Activated CD4-positive, alpha-beta T cell treated with anti-CD3 and anti-CD28 coated beads, Interleukin-10, Interleukin-2, amounts not matched to agents 100 ng/mL and 50 ng/mL, durations not matched to agents 16 hours and 8 hours (primary cell): ENCODE measurements at regions not wholly inside any gene's neighbourhood (a gene's known extent, or its start where the extent isn't known, plus 50 kb on each side); places are given as distances from the start of the nearest gene placed in this dataset.
"Not testable (repeated sequence)": the region's sequence is repeated elsewhere in the genome, so short reads cannot be mapped to it uniquely, and the experiment has no call there.

Source experiments
- DNase-seq: peaks from one replicate; pipeline ENCODE4 v3.0.0-alpha.2; 2020

- no peak for DNase-seq
Observed at GRCh38 chr5:61215996-61216395, 53.7 kb upstream of the SMIM15 start.

- no peak for DNase-seq
Observed at GRCh38 chr5:61216741-61217140, 54.5 kb upstream of the SMIM15 start.

GRCh38 chr5:61217214-61217613 lies 54.9 kb upstream of the SMIM15 start:
- DNase-seq = no peak

GRCh38 chr5:61228229-61228628 lies 66.0 kb upstream of the SMIM15 start:
- DNase-seq = no peak

- DNase-seq = peak; percentile 35
Observed at GRCh38 chr5:61228691-61229280, 66.5 kb upstream of the SMIM15 start.

- DNase-seq = no peak
Observed at GRCh38 chr5:61229416-61229815, 67.1 kb upstream of the SMIM15 start.

- DNase-seq = no peak
Observed at GRCh38 chr5:61230492-61230891, 68.2 kb upstream of the SMIM15 start.

GRCh38 chr5:61231813-61232212 lies 69.5 kb upstream of the SMIM15 start:
- no peak for DNase-seq

- no peak for DNase-seq
Observed at GRCh38 chr5:61232490-61233050, 70.3 kb upstream of the SMIM15 start.

- no peak for DNase-seq
Observed at GRCh38 chr5:61234019-61234418, 71.8 kb upstream of the SMIM15 start.

- not testable (repeated sequence) for DNase-seq
Observed at GRCh38 chr5:61236715-61237114, 74.4 kb upstream of the SMIM15 start.

- DNase-seq = no peak
Observed at GRCh38 chr5:61245486-61245885, 83.2 kb upstream of the SMIM15 start.

- DNase-seq = no peak
Observed at GRCh38 chr5:61245936-61246335, 83.7 kb upstream of the SMIM15 start.

GRCh38 chr5:61246768-61247307 lies 84.6 kb upstream of the SMIM15 start:
- no peak for DNase-seq

- DNase-seq = no peak
Observed at GRCh38 chr5:61251874-61252642, 80.0 kb upstream of the ZSWIM6 start.

- no peak for DNase-seq
Observed at GRCh38 chr5:61252643-61252925, 79.5 kb upstream of the ZSWIM6 start.

GRCh38 chr5:61253547-61253946 lies 78.5 kb upstream of the ZSWIM6 start:
- no peak for DNase-seq

GRCh38 chr5:61254969-61255555 lies 77.0 kb upstream of the ZSWIM6 start:
- no peak for DNase-seq

GRCh38 chr5:61256474-61256873 lies 75.6 kb upstream of the ZSWIM6 start:
- DNase-seq = no peak

GRCh38 chr5:61257421-61257820 lies 74.6 kb upstream of the ZSWIM6 start:
- no peak for DNase-seq

- DNase-seq = no peak
Observed at GRCh38 chr5:61261136-61261535, 70.9 kb upstream of the ZSWIM6 start.

GRCh38 chr5:61262080-61262479 lies 70.0 kb upstream of the ZSWIM6 start:
- DNase-seq = no peak

- DNase-seq = no peak
Observed at GRCh38 chr5:61263072-61263471, 69.0 kb upstream of the ZSWIM6 start.
